Dendritic cell treated with granulocyte-macrophage colony-stimulating factor and Interleukin-4, amounts not matched to agents 40 ng/mL and 50 ng/mL, for 4 days (primary cell): ENCODE measurements at regions not wholly inside any gene's neighbourhood (a gene's known extent, or its start where the extent isn't known, plus 50 kb on each side); places are given as distances from the start of the nearest gene placed in this dataset.

Experiments
- H3K27ac Mint-ChIP-seq: one replicate; pipeline ENCODE4 v1.8.0; 2022; ENCODE audit warnings: mild to moderate bottlenecking, mixed read lengths
- H3K27me3 Mint-ChIP-seq: one replicate; pipeline ENCODE4 v1.8.0; 2022; ENCODE audit warnings: mild to moderate bottlenecking, mixed read lengths
- H3K36me3 Mint-ChIP-seq: one replicate; pipeline ENCODE4 v1.8.0; 2022; ENCODE audit warnings: low read depth, mixed read lengths
- H3K4me1 Mint-ChIP-seq: one replicate; pipeline ENCODE4 v1.8.0; 2022; ENCODE audit warnings: low read depth, mixed read lengths
- H3K4me3 Mint-ChIP-seq: one replicate; pipeline ENCODE4 v1.8.0; 2022; ENCODE audit warnings: mild to moderate bottlenecking, moderate library complexity, mixed read lengths
- H3K9me3 Mint-ChIP-seq: one replicate; pipeline ENCODE4 v1.8.0; 2022; ENCODE audit warnings: mixed read lengths
- intact Hi-C: fragments of 100-400 bp; cut with micrococcal nuclease; formaldehyde crosslinking; loops from one replicate; pipeline ENCODE4 v1.15.0; 2022

- intact Hi-C loops = no loop called here
- H3K4me1 Mint-ChIP-seq = no peaks in the 10 kb centered on the region
- no peak overlapping the region for H3K27ac Mint-ChIP-seq
- H3K4me3 Mint-ChIP-seq = no peak overlapping the region
- no peaks in the 10 kb centered on the region for H3K36me3 Mint-ChIP-seq
- H3K27me3 Mint-ChIP-seq = peaks cover 4% of the 10 kb centered on the region
- H3K9me3 Mint-ChIP-seq = peaks cover 44% of the 10 kb centered on the region
These were observed 51.8 kb upstream of the NDUFB4 start for GRCh38 chr3:120544361-120544760.

- intact Hi-C loops = no loop called here
- H3K4me3 Mint-ChIP-seq = no peak overlapping the region
- H3K27me3 Mint-ChIP-seq = no peaks in the 10 kb centered on the region
- no peaks in the 10 kb centered on the region for H3K36me3 Mint-ChIP-seq
- no peak overlapping the region for H3K27ac Mint-ChIP-seq
- no peaks in the 10 kb centered on the region for H3K4me1 Mint-ChIP-seq
- H3K9me3 Mint-ChIP-seq = peaks cover 50% of the 10 kb centered on the region
These were observed 59.5 kb upstream of the NDUFB4 start for GRCh38 chr3:120536642-120537041.

- Mint-ChIP-seq H3K9me3 (peaks cover 19% of the 10 kb centered on the region), H3K4me3 (no peak overlapping the region), H3K4me1 (no peaks in the 10 kb centered on the region), H3K27ac (no peak overlapping the region), H3K36me3 (no peaks in the 10 kb centered on the region), H3K27me3 (peaks cover 2% of the 10 kb centered on the region)
- intact Hi-C loops = no loop called here
These were observed 63.2 kb upstream of the NDUFB4 start for GRCh38 chr3:120532969-120533368.

- Mint-ChIP-seq H3K27me3 (peaks cover 2% of the 10 kb centered on the region), H3K4me1 (no peaks in the 10 kb centered on the region), H3K9me3 (peaks cover 11% of the 10 kb centered on the region), H3K36me3 (no peaks in the 10 kb centered on the region), H3K4me3 (no peak overlapping the region), H3K27ac (no peak overlapping the region)
- intact Hi-C loops = no loop called here
These were observed 68.0 kb upstream of the NDUFB4 start for GRCh38 chr3:120528163-120528562.

- no peaks in the 10 kb centered on the region for H3K4me1 Mint-ChIP-seq
- H3K27me3 Mint-ChIP-seq = peaks cover 3% of the 10 kb centered on the region
- H3K9me3 Mint-ChIP-seq = no peaks in the 10 kb centered on the region
- H3K36me3 Mint-ChIP-seq = no peaks in the 10 kb centered on the region
- intact Hi-C loops = no loop called here
- H3K4me3 Mint-ChIP-seq = no peak overlapping the region
- no peak overlapping the region for H3K27ac Mint-ChIP-seq
These were observed 69.9 kb upstream of the NDUFB4 start for GRCh38 chr3:120526011-120526870.

- Mint-ChIP-seq H3K9me3 (no peaks in the 10 kb centered on the region), H3K4me3 (no peak overlapping the region), H3K4me1 (no peaks in the 10 kb centered on the region), H3K36me3 (no peaks in the 10 kb centered on the region), H3K27ac (no peak overlapping the region), H3K27me3 (peaks cover 1% of the 10 kb centered on the region)
- intact Hi-C loops = no loop called here
These were observed 71.8 kb upstream of the NDUFB4 start for GRCh38 chr3:120524171-120524923.

- Mint-ChIP-seq H3K4me1 (no peaks in the 10 kb centered on the region), H3K27ac (no peak overlapping the region), H3K36me3 (no peaks in the 10 kb centered on the region), H3K27me3 (peaks cover 1% of the 10 kb centered on the region), H3K9me3 (no peaks in the 10 kb centered on the region), H3K4me3 (no peak overlapping the region)
- intact Hi-C loops = no loop called here
These were observed 65.3 kb upstream of the FSTL1 start for GRCh38 chr3:120516136-120516535.

GRCh38 chr3:120512655-120513054 lies 61.9 kb upstream of the FSTL1 start:
- H3K4me3 Mint-ChIP-seq = no peak overlapping the region
- intact Hi-C loops = no loop called here
- no peaks in the 10 kb centered on the region for H3K9me3 Mint-ChIP-seq
- no peaks in the 10 kb centered on the region for H3K36me3 Mint-ChIP-seq
- no peaks in the 10 kb centered on the region for H3K4me1 Mint-ChIP-seq
- H3K27ac Mint-ChIP-seq = no peak overlapping the region
- H3K27me3 Mint-ChIP-seq = peaks cover 4% of the 10 kb centered on the region

- intact Hi-C loops = loop anchor here (2.0 kb wide), 1 partner anchor 262 kb away; no protein-coding TSS in a partner anchor
- no peak overlapping the region for H3K4me3 Mint-ChIP-seq
- no peaks in the 10 kb centered on the region for H3K36me3 Mint-ChIP-seq
- no peak overlapping the region for H3K27ac Mint-ChIP-seq
- peaks cover 5% of the 10 kb centered on the region for H3K27me3 Mint-ChIP-seq
- no peaks in the 10 kb centered on the region for H3K9me3 Mint-ChIP-seq
- H3K4me1 Mint-ChIP-seq = peaks cover 11% of the 10 kb centered on the region
These were observed 56.3 kb upstream of the FSTL1 start for GRCh38 chr3:120506828-120507774.

- Mint-ChIP-seq H3K4me3 (no peak overlapping the region), H3K27ac (no peak overlapping the region), H3K36me3 (no peaks in the 10 kb centered on the region), H3K27me3 (peaks cover 5% of the 10 kb centered on the region), H3K9me3 (no peaks in the 10 kb centered on the region), H3K4me1 (peaks cover 11% of the 10 kb centered on the region)
- intact Hi-C loops = loop anchor here (2.0 kb wide), 1 partner anchor 261 kb away; no protein-coding TSS in a partner anchor
These were observed 55.5 kb upstream of the FSTL1 start for GRCh38 chr3:120506076-120506827.

- peaks cover 5% of the 10 kb centered on the region for H3K27me3 Mint-ChIP-seq
- H3K4me1 Mint-ChIP-seq = peaks cover 12% of the 10 kb centered on the region
- no peaks in the 10 kb centered on the region for H3K9me3 Mint-ChIP-seq
- H3K36me3 Mint-ChIP-seq = no peaks in the 10 kb centered on the region
- no peak overlapping the region for H3K27ac Mint-ChIP-seq
- intact Hi-C loops = no loop called here
- no peak overlapping the region for H3K4me3 Mint-ChIP-seq
These were observed 53.2 kb upstream of the FSTL1 start for GRCh38 chr3:120503727-120504616.

- Mint-ChIP-seq H3K4me3 (no peak overlapping the region), H3K9me3 (no peaks in the 10 kb centered on the region), H3K27me3 (peaks cover 3% of the 10 kb centered on the region), H3K4me1 (peaks cover 13% of the 10 kb centered on the region), H3K27ac (no peak overlapping the region), H3K36me3 (no peaks in the 10 kb centered on the region)
- intact Hi-C loops = no loop called here
These were observed 51.3 kb upstream of the FSTL1 start for GRCh38 chr3:120502116-120502515.
